H1 (cell line): ENCODE measurements at regions not wholly inside any gene's neighbourhood (a gene's known extent, or its start where the extent isn't known, plus 50 kb on each side); places are given as distances from the start of the nearest gene placed in this dataset.

Experiments used
- CTCF ChIA-PET: fragments of 300-600 bp; sonication (Branson Sonifier 250); formaldehyde crosslinking; loops from one replicate; lab custom pipeline; 2021; ENCODE audit not compliant: partially characterized antibody; lab: Charles Lee
- POLR2A ChIA-PET: fragments of 300-600 bp; sonication (Branson Sonifier 250); formaldehyde crosslinking; loops from one replicate; lab custom pipeline; 2021; ENCODE audit warnings: inconsistent platforms; ENCODE audit not compliant: partially characterized antibody; lab: Charles Lee
- DNase-seq, 2 experiments: peaks; one replicate each; pipeline versions ENCODE4 v3.0.0 to v3.0.0-alpha.2; 2010 to 2022; ENCODE audit warnings: low spot score in 2 of 2, low read depth in 1 of 2, mixed read lengths in 1 of 2
- FAIRE-seq: peaks from 2 replicates; lab custom pipeline; 2011; peaks lifted over from hg19 to GRCh38; lab: Jason Lieb, UNC
- H2AFZ ChIP-seq: 2 replicates; pipeline ENCODE4 v1.8.1; 2012; ENCODE audit warnings: low read length, inconsistent platforms
- H2AK5ac ChIP-seq: 2 replicates; pipeline ENCODE4 v1.6.1; 2013; ENCODE audit warnings: low read depth, low read length
- H2BK120ac ChIP-seq: replicated peaks from 2 replicates; pipeline ENCODE3; 2013; ENCODE audit warnings: low read depth, low read length, inconsistent platforms
- H2BK12ac ChIP-seq: 2 replicates; pipeline ENCODE4 v1.6.1; 2013; ENCODE audit warnings: low read depth, low read length
- H2BK15ac ChIP-seq: 2 replicates; pipeline ENCODE4 v1.6.1; 2013; ENCODE audit warnings: low read length
- H2BK20ac ChIP-seq: 2 replicates; pipeline ENCODE4 v1.6.1; 2013; ENCODE audit warnings: low read length
- H2BK5ac ChIP-seq: 2 replicates; pipeline ENCODE4 v1.6.1; 2013; ENCODE audit warnings: low read depth, low read length
- H3K14ac ChIP-seq: 2 replicates; pipeline ENCODE4 v1.6.1; 2013; ENCODE audit warnings: inconsistent platforms; ENCODE audit not compliant: insufficient read length
- H3K18ac ChIP-seq: 2 replicates; pipeline ENCODE4 v1.6.1; 2013; ENCODE audit warnings: low read length; ENCODE audit errors: extremely low read depth
- H3K23ac ChIP-seq: 2 replicates; pipeline ENCODE4 v1.6.1; 2013; ENCODE audit warnings: inconsistent platforms; ENCODE audit not compliant: insufficient read length
- H3K23me2 ChIP-seq: 2 replicates; pipeline ENCODE4 v1.6.1; 2013; ENCODE audit warnings: low read depth, low read length
- H3K27ac ChIP-seq: 2 replicates; pipeline ENCODE4 v1.6.1; 2011; ENCODE audit warnings: low read depth, low read length, inconsistent platforms
- H3K27me3 ChIP-seq, 4 experiments: replicated peaks in 1 of 4; 1 replicate in 1 of 4; 2 replicates in 3 of 4; pipeline versions ENCODE4 v1.6.1 to v1.8.1; 2011 to 2013; ENCODE audit warnings: low read length in 3 of 4, mild to moderate bottlenecking in 3 of 4, inconsistent platforms in 2 of 4, mixed read lengths in 2 of 4, moderate library complexity in 1 of 4; ENCODE audit not compliant: control insufficient read depth in 3 of 4, insufficient read depth in 3 of 4; ENCODE audit errors: extremely low read depth in 1 of 4
- H3K36me3 ChIP-seq, 4 experiments: 2 replicates each; pipeline versions ENCODE4 v1.6.1 to v1.8.1; 2011 to 2013; ENCODE audit warnings: mild to moderate bottlenecking in 4 of 4, low read length in 3 of 4, moderate library complexity in 2 of 4, control low read depth in 1 of 4, inconsistent platforms in 1 of 4; ENCODE audit not compliant: insufficient read depth in 4 of 4, control insufficient read depth in 2 of 4
- H3K4ac ChIP-seq: replicated peaks from 2 replicates; pipeline ENCODE3; 2013; ENCODE audit warnings: low read length, low read depth, mixed read lengths, inconsistent platforms; ENCODE audit not compliant: insufficient read length
- H3K4me1 ChIP-seq, 4 experiments: replicated peaks in 1 of 4; 1 replicate in 1 of 4; 2 replicates in 3 of 4; pipeline versions ENCODE4 v1.6.1 to v1.8.1; 2011 to 2013; ENCODE audit warnings: low read length in 3 of 4, inconsistent platforms in 2 of 4, mixed read lengths in 1 of 4; ENCODE audit not compliant: insufficient read depth in 4 of 4, control insufficient read depth in 3 of 4
- H3K4me2 ChIP-seq, 2 experiments: 2 replicates each; pipeline versions ENCODE4 v1.6.1 to v1.8.1; 2011 to 2013; ENCODE audit warnings: low read depth in 2 of 2, low read length in 2 of 2, control low read depth in 1 of 2, inconsistent platforms in 1 of 2, mild to moderate bottlenecking in 1 of 2; ENCODE audit not compliant: insufficient read depth in 1 of 2
- H3K4me3 ChIP-seq, 4 experiments: fragments of 200-600, 300-600 bp in 1 of 4; sonication (generic), shearing (Covaris generic), sonication (Bioruptor Twin) in 1 of 4; 2 replicates each; pipeline versions ENCODE4 v1.5.1 to v1.8.1; 2011 to 2016; ENCODE audit warnings: low read length in 4 of 4, low read depth in 3 of 4, control low read depth in 2 of 4, inconsistent platforms in 2 of 4, mild to moderate bottlenecking in 2 of 4, mixed read lengths in 1 of 4, moderate library complexity in 1 of 4; ENCODE audit not compliant: insufficient read depth in 2 of 4; ENCODE audit errors: extremely low read depth in 1 of 4
- H3K56ac ChIP-seq: replicated peaks from 2 replicates; pipeline ENCODE3; 2013; ENCODE audit warnings: low read depth, mild to moderate bottlenecking, mixed read lengths, low read length, inconsistent platforms; ENCODE audit not compliant: insufficient read length
- H3K79me1 ChIP-seq: 2 replicates; pipeline ENCODE4 v1.6.1; 2013; ENCODE audit warnings: low read depth, low read length, control low read depth
- H3K79me2 ChIP-seq, 2 experiments: 2 replicates each; pipeline versions ENCODE4 v1.6.1 to v1.8.1; 2012 to 2013; ENCODE audit warnings: low read length in 2 of 2, mild to moderate bottlenecking in 2 of 2, inconsistent platforms in 1 of 2; ENCODE audit not compliant: insufficient read depth in 2 of 2, control insufficient read depth in 1 of 2
- H3K9ac ChIP-seq, 4 experiments: replicated peaks in 1 of 4; 1 replicate in 1 of 4; 2 replicates in 3 of 4; pipeline versions ENCODE4 v1.6.1 to v1.8.1; 2011 to 2013; ENCODE audit warnings: low read depth in 3 of 4, low read length in 3 of 4, control low read depth in 2 of 4, mild to moderate bottlenecking in 2 of 4, moderate library complexity in 2 of 4, inconsistent platforms in 1 of 4; ENCODE audit errors: extremely low read depth in 1 of 4
- H3K9me3 ChIP-seq, 2 experiments: 2 replicates each; pipeline versions ENCODE4 v1.6.1 to v1.8.1; 2012 to 2013; ENCODE audit warnings: mild to moderate bottlenecking in 2 of 2, moderate library complexity in 2 of 2, control low read depth in 1 of 2, inconsistent platforms in 1 of 2, low read depth in 1 of 2, low read length in 1 of 2, mixed read lengths in 1 of 2; ENCODE audit not compliant: insufficient read depth in 2 of 2
- H4K20me1 ChIP-seq, 2 experiments: replicated peaks in 1 of 2; 2 replicates each; pipeline versions ENCODE3 to v1.8.1; 2011 to 2013; ENCODE audit warnings: inconsistent platforms in 2 of 2, low read length in 2 of 2, mild to moderate bottlenecking in 1 of 2; ENCODE audit not compliant: insufficient read depth in 2 of 2, control insufficient read depth in 1 of 2
- H4K5ac ChIP-seq: 2 replicates; pipeline ENCODE4 v1.6.1; 2013; ENCODE audit warnings: low read length, low read depth, mixed read lengths, inconsistent platforms; ENCODE audit not compliant: insufficient read length
- H4K8ac ChIP-seq: 2 replicates; pipeline ENCODE4 v1.8.0; 2013; ENCODE audit warnings: mild to moderate bottlenecking, moderate library complexity, low read length, inconsistent platforms; ENCODE audit not compliant: insufficient read depth; ENCODE audit errors: extremely low read depth
- H4K91ac ChIP-seq: replicated peaks from 2 replicates; pipeline ENCODE3; 2013; ENCODE audit warnings: low read length, mixed read lengths, inconsistent platforms; ENCODE audit not compliant: insufficient read length
- CTBP2 ChIP-seq: IDR thresholded peaks from 2 replicates; pipeline ENCODE4 v1.7.0; 2011; ENCODE audit warnings: borderline replicate concordance, mild to moderate bottlenecking, moderate library complexity, mixed read lengths, low read length; ENCODE audit not compliant: insufficient read depth, insufficient read length
- JUN ChIP-seq: IDR thresholded peaks from 2 replicates; pipeline ENCODE4 v1.6.1; 2011; ENCODE audit warnings: low read depth, mild to moderate bottlenecking, improper control_type of control experiment, low read length
- JUND ChIP-seq: IDR thresholded peaks from 2 replicates; pipeline ENCODE4 v1.6.1; 2011; ENCODE audit warnings: mild to moderate bottlenecking, improper control_type of control experiment, low read length
- SP4 ChIP-seq: IDR thresholded peaks from 2 replicates; pipeline ENCODE4 v1.6.1; 2012; ENCODE audit warnings: low read length, inconsistent platforms
- TBP ChIP-seq: IDR thresholded peaks from 2 replicates; pipeline ENCODE4 v1.6.1; 2011; ENCODE audit warnings: low read depth, low read length, improper control_type of control experiment
- TEAD4 ChIP-seq: IDR thresholded peaks from 2 replicates; pipeline ENCODE4 v1.6.1; 2012; ENCODE audit warnings: low read depth, low read length, inconsistent platforms, mixed read lengths
- WGBS, 2 experiments: shearing (Covaris generic) in 1 of 2; methylation state at CpG; one replicate each; pipeline versions ENCODE4 v1.1.6 to v1.1.7; 2013 to 2015; ENCODE audit warnings: low lambda C conversion rate in 2 of 2, mixed read lengths in 2 of 2, inconsistent platforms in 1 of 2, low coverage in 1 of 2, missing lambda C conversion rate in 1 of 2; ENCODE audit not compliant: insufficient replicate concordance in 2 of 2, insufficient coverage in 1 of 2, insufficient read length in 1 of 2; ENCODE audit errors: extremely low coverage in 1 of 2, missing lambda C conversion rate in 1 of 2; 5-methylcytosine and 5-hydroxymethylcytosine counted together

- CTCF ChIA-PET, result interaction anchor here (1.0 to 1.3 kb wide), 2 partner anchors 30 to 58 kb away, joined by 3 read pairs; no protein-coding TSS in a partner anchor
- no peak overlapping the region for H2BK120ac ChIP-seq
- H3K4me3 ChIP-seq, result no peak overlapping the region
- DNase-seq (no peak), FAIRE-seq (no peak)
- no peak overlapping the region for H3K23ac ChIP-seq
- no peaks in the 10 kb centered on the region for H3K23me2 ChIP-seq
- H2BK15ac ChIP-seq, result no peak overlapping the region
- H2BK5ac ChIP-seq, result no peak overlapping the region
- H3K79me1 ChIP-seq, result no peaks in the 10 kb centered on the region
- H3K14ac ChIP-seq, result no peak overlapping the region
- no peak overlapping the region for H3K27ac ChIP-seq
- H4K20me1 ChIP-seq, result no peaks in the 10 kb centered on the region
- H3K27me3 ChIP-seq, result peaks cover 0 to 1% (median 0%) of the 10 kb centered on the region in 4 experiments; a peak in 1 of 7 replicates
- no peaks in the 10 kb centered on the region for H3K36me3 ChIP-seq
- no peak overlapping the region for H3K4ac ChIP-seq
- H4K8ac ChIP-seq, result no peak overlapping the region
- no peak overlapping the region for H3K18ac ChIP-seq
- WGBS, 2 experiments, result 86% methylated on average over 2 of the region's 2 CpGs; no CpG with 5 or more reads in 1 of the 2 experiments
- no peaks in the 10 kb centered on the region for H3K4me1 ChIP-seq
- no peak overlapping the region for H2BK12ac ChIP-seq
- TF ChIP-seq SP4 (no peak), CTBP2 (no peak), TEAD4 (no peak), JUN (no peak), JUND (no peak), TBP (no peak)
- no peaks in the 10 kb centered on the region for H3K79me2 ChIP-seq
- no peak overlapping the region for H2AFZ ChIP-seq
- no peak overlapping the region for H2BK20ac ChIP-seq
- H2AK5ac ChIP-seq, result no peak overlapping the region
- H3K9me3 ChIP-seq, result peaks cover 0 to 7% of the 10 kb centered on the region in 2 experiments; a peak in 1 of 4 replicates
- no peak overlapping the region for H3K9ac ChIP-seq
- POLR2A ChIA-PET, result no interaction called here
- no peak overlapping the region for H3K56ac ChIP-seq
- H3K4me2 ChIP-seq, result no peak overlapping the region
- no peak overlapping the region for H4K91ac ChIP-seq
- H4K5ac ChIP-seq, result no peak overlapping the region
These were observed 561.0 kb downstream of the SOX6 start for GRCh38 chr11:15795378-15795777.
